OCI-LY7 (cell line): ENCODE measurements at regions not wholly inside any gene's neighbourhood (a gene's known extent, or its start where the extent isn't known, plus 50 kb on each side); places are given as distances from the start of the nearest gene placed in this dataset.

Source experiments
- EZH2phosphoT487 ChIP-seq: fragments of 200-600 bp; sonication (generic); IDR thresholded peaks from 2 replicates; pipeline ENCODE4 v1.6.1; 2018; ENCODE audit warnings: low read depth, borderline replicate concordance, mild to moderate bottlenecking, mixed run types, antibody characterized with exemption, low read length, moderate library complexity, mixed read lengths
- TF ChIP-seq, protein P1 (sequence below): fragments of 200-600 bp; sonication (generic); conservative IDR thresholded peaks from 2 replicates; pipeline ENCODE4 v1.5.1; 2014; ENCODE audit warnings: mild to moderate bottlenecking, antibody characterized with exemption, low read length, moderate library complexity, mixed read lengths

DNA sequence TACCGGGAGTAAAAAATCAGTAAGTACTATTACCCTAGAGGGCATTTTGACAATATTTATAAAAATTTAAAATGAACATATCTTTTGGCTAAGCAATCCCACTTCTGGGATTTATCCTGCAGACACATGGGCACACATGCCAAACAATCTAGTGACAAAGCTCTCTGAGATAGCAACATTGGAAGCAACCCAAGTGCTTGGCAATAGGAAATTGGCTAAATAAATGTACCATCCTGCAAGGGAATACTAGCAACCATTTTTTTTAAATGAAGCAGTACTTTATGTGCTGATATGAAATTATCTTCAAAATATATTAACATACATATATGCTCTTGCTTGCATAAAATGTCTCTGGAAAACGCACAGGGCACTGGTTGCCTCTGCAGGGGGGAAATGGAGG lies 133.8 kb downstream of the SNX5 start:
- TF ChIP-seq, protein P1, sequence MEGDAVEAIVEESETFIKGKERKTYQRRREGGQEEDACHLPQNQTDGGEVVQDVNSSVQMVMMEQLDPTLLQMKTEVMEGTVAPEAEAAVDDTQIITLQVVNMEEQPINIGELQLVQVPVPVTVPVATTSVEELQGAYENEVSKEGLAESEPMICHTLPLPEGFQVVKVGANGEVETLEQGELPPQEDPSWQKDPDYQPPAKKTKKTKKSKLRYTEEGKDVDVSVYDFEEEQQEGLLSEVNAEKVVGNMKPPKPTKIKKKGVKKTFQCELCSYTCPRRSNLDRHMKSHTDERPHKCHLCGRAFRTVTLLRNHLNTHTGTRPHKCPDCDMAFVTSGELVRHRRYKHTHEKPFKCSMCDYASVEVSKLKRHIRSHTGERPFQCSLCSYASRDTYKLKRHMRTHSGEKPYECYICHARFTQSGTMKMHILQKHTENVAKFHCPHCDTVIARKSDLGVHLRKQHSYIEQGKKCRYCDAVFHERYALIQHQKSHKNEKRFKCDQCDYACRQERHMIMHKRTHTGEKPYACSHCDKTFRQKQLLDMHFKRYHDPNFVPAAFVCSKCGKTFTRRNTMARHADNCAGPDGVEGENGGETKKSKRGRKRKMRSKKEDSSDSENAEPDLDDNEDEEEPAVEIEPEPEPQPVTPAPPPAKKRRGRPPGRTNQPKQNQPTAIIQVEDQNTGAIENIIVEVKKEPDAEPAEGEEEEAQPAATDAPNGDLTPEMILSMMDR: no peak
- TF ChIP-seq EZH2phosphoT487: no peak
